ENCODE measurements at regions not wholly inside any gene's neighbourhood (a gene's known extent, or its start where the extent isn't known, plus 50 kb on each side); places are given as distances from the start of the nearest gene placed in this dataset.
"Not testable (repeated sequence)": the region's sequence is repeated elsewhere in the genome, so short reads cannot be mapped to it uniquely, and the experiment has no call there.

- H3K27ac ChIP-seq: no peak overlapping the region
- no peaks in the 10 kb centered on the region for H3K9me2 ChIP-seq (ENCODE audit: insufficient read depth)
- no peak overlapping the region for H3K4me3 ChIP-seq
- POLR2A ChIA-PET (ENCODE audit: unreplicated experiment): no interaction called here
- H3K4me1 ChIP-seq (replicated peaks; ENCODE audit: insufficient read depth): no peaks in the 10 kb centered on the region
- H4K20me1 ChIP-seq (ENCODE audit: insufficient read depth): no peaks in the 10 kb centered on the region
- CTCF ChIA-PET: no interaction called here
- no peaks in the 10 kb centered on the region for H3F3A ChIP-seq (ENCODE audit: insufficient read depth, low read depth)
- DNase-seq: no peak
- H3K79me2 ChIP-seq (ENCODE audit: low read depth): no peaks in the 10 kb centered on the region
- H3K36me3 ChIP-seq (ENCODE audit: low read depth): no peaks in the 10 kb centered on the region
- intact Hi-C loops (cut with micrococcal nuclease; ENCODE audit: unreplicated experiment): no loop called here
- BruUV-seq (replicated peaks): no TSS peak
- H2AFZ ChIP-seq: no peak overlapping the region
- H3K9me3 ChIP-seq (ENCODE audit: insufficient read depth, low read depth): no peaks in the 10 kb centered on the region
- peaks cover 62% of the 10 kb centered on the region for H3K27me3 ChIP-seq (ENCODE audit: insufficient read depth, low read depth)
- H3K4me2 ChIP-seq: no peak overlapping the region
- no peak for TF ChIP-seq CTCF (conservative IDR thresholded peaks at IDR 0.05)
- TF ChIP-seq EZH2 (IDR thresholded peaks at IDR 0.05; ENCODE audit: low read depth): no peak
Measured at GRCh38 chr5:38134810-38135209, 123.5 kb upstream of the EGFLAM start.

- H2AFZ ChIP-seq; H4K20me1 ChIP-seq (ENCODE audit: insufficient read depth); H3F3A ChIP-seq (ENCODE audit: insufficient read depth, low read depth); H3K27ac ChIP-seq; intact Hi-C loops (cut with micrococcal nuclease; ENCODE audit: unreplicated experiment); H3K4me3 ChIP-seq; POLR2A ChIA-PET (ENCODE audit: unreplicated experiment); H3K9me2 ChIP-seq (ENCODE audit: insufficient read depth); H3K9me3 ChIP-seq (ENCODE audit: insufficient read depth, low read depth); H3K36me3 ChIP-seq (ENCODE audit: low read depth); H3K4me1 ChIP-seq (replicated peaks; ENCODE audit: insufficient read depth); DNase-seq; BruUV-seq (replicated peaks); CTCF ChIA-PET; H3K79me2 ChIP-seq (ENCODE audit: low read depth); H3K4me2 ChIP-seq: not testable (repeated sequence)
- peaks cover 68% of the 10 kb centered on the region for H3K27me3 ChIP-seq (ENCODE audit: insufficient read depth, low read depth)
Measured at GRCh38 chr5:38134294-38134693, 124.1 kb upstream of the EGFLAM start.

GRCh38 chr5:38131686-38132085 is 126.7 kb upstream of the EGFLAM start:
- Histone ChIP-seq H3K9me3 (ENCODE audit: insufficient read depth, low read depth) (no peaks in the 10 kb centered on the region), H3K4me2 (no peak overlapping the region), H3K36me3 (ENCODE audit: low read depth) (no peaks in the 10 kb centered on the region), H3K9me2 (ENCODE audit: insufficient read depth) (no peaks in the 10 kb centered on the region), H3K4me3 (no peak overlapping the region), H3K79me2 (ENCODE audit: low read depth) (no peaks in the 10 kb centered on the region), H2AFZ (no peak overlapping the region), H3K27ac (no peak overlapping the region), H4K20me1 (ENCODE audit: insufficient read depth) (no peaks in the 10 kb centered on the region), H3K27me3 (ENCODE audit: insufficient read depth, low read depth) (peaks cover 64% of the 10 kb centered on the region), H3K4me1 (replicated peaks; ENCODE audit: insufficient read depth) (no peaks in the 10 kb centered on the region), H3F3A (ENCODE audit: insufficient read depth, low read depth) (no peaks in the 10 kb centered on the region)
- intact Hi-C loops (cut with micrococcal nuclease; ENCODE audit: unreplicated experiment): no loop called here
- no peak for DNase-seq
- CTCF ChIA-PET: no interaction called here
- BruUV-seq (replicated peaks): no TSS peak
- TF ChIP-seq CTCF (conservative IDR thresholded peaks at IDR 0.05): no peak
- no peak for TF ChIP-seq EZH2 (IDR thresholded peaks at IDR 0.05; ENCODE audit: low read depth)
- POLR2A ChIA-PET (ENCODE audit: unreplicated experiment): no interaction called here

GRCh38 chr5:38124321-38124720 is 134.0 kb upstream of the EGFLAM start:
- TF ChIP-seq CTCF (conservative IDR thresholded peaks at IDR 0.05) (no peak), EZH2 (IDR thresholded peaks at IDR 0.05; ENCODE audit: low read depth) (no peak)
- no peaks in the 10 kb centered on the region for H3K9me2 ChIP-seq (ENCODE audit: insufficient read depth)
- H3F3A ChIP-seq (ENCODE audit: insufficient read depth, low read depth): no peaks in the 10 kb centered on the region
- no peak overlapping the region for H3K4me2 ChIP-seq
- no peak overlapping the region for H2AFZ ChIP-seq
- no peaks in the 10 kb centered on the region for H3K9me3 ChIP-seq (ENCODE audit: insufficient read depth, low read depth)
- no peak for DNase-seq
- H3K27ac ChIP-seq: no peak overlapping the region
- CTCF ChIA-PET: no interaction called here
- no TSS peak for BruUV-seq (replicated peaks)
- no peaks in the 10 kb centered on the region for H4K20me1 ChIP-seq (ENCODE audit: insufficient read depth)
- H3K27me3 ChIP-seq (ENCODE audit: insufficient read depth, low read depth): peaks cover 14% of the 10 kb centered on the region; the same call in 1 of the 2 replicates
- intact Hi-C loops (cut with micrococcal nuclease; ENCODE audit: unreplicated experiment): no loop called here
- POLR2A ChIA-PET (ENCODE audit: unreplicated experiment): no interaction called here
- no peaks in the 10 kb centered on the region for H3K36me3 ChIP-seq (ENCODE audit: low read depth)
- H3K79me2 ChIP-seq (ENCODE audit: low read depth): no peaks in the 10 kb centered on the region
- no peak overlapping the region for H3K4me3 ChIP-seq
- no peaks in the 10 kb centered on the region for H3K4me1 ChIP-seq (replicated peaks; ENCODE audit: insufficient read depth)

Measured in PC-9 (cell line).